ENCODE measurements at regions not wholly inside any gene's neighbourhood (a gene's known extent, or its start where the extent isn't known, plus 50 kb on each side); places are given as distances from the start of the nearest gene placed in this dataset.

- H3K4me1 ChIP-seq = no peaks in the 10 kb centered on the region
- no peaks in the 10 kb centered on the region for H4K20me1 ChIP-seq
- no peak overlapping the region for H3K9ac ChIP-seq
- no peaks in the 10 kb centered on the region for H3K27me3 ChIP-seq
- H3K4me2 ChIP-seq = no peak overlapping the region
- no peak overlapping the region for H3K4me3 ChIP-seq
- H3K36me3 ChIP-seq = no peaks in the 10 kb centered on the region
- no peak for TF ChIP-seq Cebpa-rat (IDR thresholded peaks at IDR 0.05)
- no peak overlapping the region for H3K27ac ChIP-seq
- H3K9me3 ChIP-seq (replicated peaks in 1 of 11) = peaks cover 5 to 26% (median 17%) of the 10 kb centered on the region in 11 experiments
Measured at GRCh38 chr3:181470349-181470748, 241.4 kb upstream of the SOX2 start.

GRCh38 chr3:181464033-181464694 lies 247.6 kb upstream of the SOX2 start:
- Histone ChIP-seq H3K4me2 (no peak overlapping the region), H3K4me1 (no peaks in the 10 kb centered on the region), H3K27me3 (no peaks in the 10 kb centered on the region), H3K9ac (no peak overlapping the region), H4K20me1 (no peaks in the 10 kb centered on the region), H3K4me3 (no peak overlapping the region), H3K27ac (no peak overlapping the region), H3K9me3 (replicated peaks in 1 of 11) (no peaks in the 10 kb centered on the region), H3K36me3 (no peaks in the 10 kb centered on the region)
- TF ChIP-seq Cebpa-rat (IDR thresholded peaks at IDR 0.05) = no peak

GRCh38 chr3:181461381-181461780 lies 250.3 kb upstream of the SOX2 start:
- no peaks in the 10 kb centered on the region for H3K4me1 ChIP-seq
- no peaks in the 10 kb centered on the region for H3K9me3 ChIP-seq (replicated peaks in 1 of 11)
- H3K27me3 ChIP-seq = no peaks in the 10 kb centered on the region
- H3K4me2 ChIP-seq = no peak overlapping the region
- H3K27ac ChIP-seq = no peak overlapping the region
- no peaks in the 10 kb centered on the region for H4K20me1 ChIP-seq
- TF ChIP-seq Cebpa-rat (IDR thresholded peaks at IDR 0.05) = no peak
- no peak overlapping the region for H3K9ac ChIP-seq
- no peaks in the 10 kb centered on the region for H3K36me3 ChIP-seq
- H3K4me3 ChIP-seq = no peak overlapping the region

- no peaks in the 10 kb centered on the region for H3K4me1 ChIP-seq
- no peaks in the 10 kb centered on the region for H3K27me3 ChIP-seq
- no peaks in the 10 kb centered on the region for H3K9me3 ChIP-seq (replicated peaks in 1 of 11)
- H3K4me2 ChIP-seq = no peak overlapping the region
- H3K36me3 ChIP-seq = no peaks in the 10 kb centered on the region
- no peak overlapping the region for H3K9ac ChIP-seq
- TF ChIP-seq Cebpa-rat (IDR thresholded peaks at IDR 0.05) = no peak
- H3K27ac ChIP-seq = no peak overlapping the region
- no peaks in the 10 kb centered on the region for H4K20me1 ChIP-seq
- no peak overlapping the region for H3K4me3 ChIP-seq
Measured at GRCh38 chr3:181459516-181459915, 252.2 kb upstream of the SOX2 start.

GRCh38 chr3:181458857-181459256 lies 252.9 kb upstream of the SOX2 start:
- no peak overlapping the region for H3K4me3 ChIP-seq
- H4K20me1 ChIP-seq = no peaks in the 10 kb centered on the region
- no peaks in the 10 kb centered on the region for H3K27me3 ChIP-seq
- H3K36me3 ChIP-seq = no peaks in the 10 kb centered on the region
- H3K4me2 ChIP-seq = no peak overlapping the region
- no peak for TF ChIP-seq Cebpa-rat (IDR thresholded peaks at IDR 0.05)
- no peak overlapping the region for H3K27ac ChIP-seq
- H3K4me1 ChIP-seq = no peaks in the 10 kb centered on the region
- no peak overlapping the region for H3K9ac ChIP-seq
- H3K9me3 ChIP-seq (replicated peaks in 1 of 11) = no peaks in the 10 kb centered on the region

GRCh38 chr3:181457756-181458155 lies 254.0 kb upstream of the SOX2 start:
- Histone ChIP-seq H3K9me3 (replicated peaks in 1 of 11) (no peaks in the 10 kb centered on the region), H3K4me1 (no peaks in the 10 kb centered on the region), H3K27me3 (no peaks in the 10 kb centered on the region), H4K20me1 (no peaks in the 10 kb centered on the region), H3K4me2 (no peak overlapping the region), H3K4me3 (no peak overlapping the region), H3K36me3 (no peaks in the 10 kb centered on the region), H3K9ac (no peak overlapping the region), H3K27ac (no peak overlapping the region)
- TF ChIP-seq Cebpa-rat (IDR thresholded peaks at IDR 0.05) = no peak

GRCh38 chr3:181457190-181457589 lies 254.5 kb upstream of the SOX2 start:
- Histone ChIP-seq H4K20me1 (no peaks in the 10 kb centered on the region), H3K4me1 (no peaks in the 10 kb centered on the region), H3K4me2 (no peak overlapping the region), H3K9ac (no peak overlapping the region), H3K27me3 (no peaks in the 10 kb centered on the region), H3K4me3 (no peak overlapping the region), H3K9me3 (replicated peaks in 1 of 11) (no peaks in the 10 kb centered on the region), H3K27ac (no peak overlapping the region), H3K36me3 (no peaks in the 10 kb centered on the region)
- no peak for TF ChIP-seq Cebpa-rat (IDR thresholded peaks at IDR 0.05)

- H4K20me1 ChIP-seq = no peaks in the 10 kb centered on the region
- H3K4me2 ChIP-seq = no peak overlapping the region
- no peak overlapping the region for H3K27ac ChIP-seq
- no peaks in the 10 kb centered on the region for H3K4me1 ChIP-seq
- H3K9me3 ChIP-seq (replicated peaks in 1 of 11) = no peaks in the 10 kb centered on the region
- H3K4me3 ChIP-seq = no peak overlapping the region
- TF ChIP-seq Cebpa-rat (IDR thresholded peaks at IDR 0.05) = no peak
- H3K36me3 ChIP-seq = no peaks in the 10 kb centered on the region
- no peaks in the 10 kb centered on the region for H3K27me3 ChIP-seq
- H3K9ac ChIP-seq = no peak overlapping the region
Measured at GRCh38 chr3:181455276-181455675, 256.4 kb upstream of the SOX2 start.

- no peak overlapping the region for H3K27ac ChIP-seq
- H3K9me3 ChIP-seq (replicated peaks in 1 of 11) = no peaks in the 10 kb centered on the region
- no peak overlapping the region for H3K4me2 ChIP-seq
Measured at GRCh38 chr3:181454451-181455027, 257.2 kb upstream of the SOX2 start.

GRCh38 chr3:181446741-181447140 lies 265.0 kb upstream of the SOX2 start:
- Histone ChIP-seq H3K27ac (no peak overlapping the region), H3K4me1 (no peaks in the 10 kb centered on the region), H4K20me1 (no peaks in the 10 kb centered on the region), H3K4me3 (no peak overlapping the region), H3K36me3 (no peaks in the 10 kb centered on the region), H3K27me3 (no peaks in the 10 kb centered on the region), H3K9me3 (replicated peaks in 1 of 11) (no peaks in the 10 kb centered on the region), H3K4me2 (no peak overlapping the region), H3K9ac (no peak overlapping the region)
- no peak for TF ChIP-seq Cebpa-rat (IDR thresholded peaks at IDR 0.05)

More at GRCh38 chr3:181454451-181455027, 257.2 kb upstream of the SOX2 start:
- no peak overlapping the region for H3K9ac ChIP-seq
- no peaks in the 10 kb centered on the region for H3K36me3 ChIP-seq
- TF ChIP-seq Cebpa-rat (IDR thresholded peaks at IDR 0.05) = no peak
- no peak overlapping the region for H3K4me3 ChIP-seq
- no peaks in the 10 kb centered on the region for H3K27me3 ChIP-seq
- H4K20me1 ChIP-seq = no peaks in the 10 kb centered on the region
- H3K4me1 ChIP-seq = no peaks in the 10 kb centered on the region
